Gastroesophageal sphincter (tissue), 4 donors: ENCODE measurements at regions not wholly inside any gene's neighbourhood (a gene's known extent, or its start where the extent isn't known, plus 50 kb on each side); places are given as distances from the start of the nearest gene placed in this dataset.
"Not testable (repeated sequence)": the region's sequence is repeated elsewhere in the genome, so short reads cannot be mapped to it uniquely, and the experiment has no call there.

Source experiments
- ATAC-seq: fragments of 150-250 bp; one replicate; pipeline ENCODE4 v1.9.1; 2016; ENCODE audit warnings: mild to moderate bottlenecking, moderate library complexity
- H3K27ac ChIP-seq, 4 donors: fragments of 200-600 bp; sonication (generic) in 3 of 4; 1 replicate in 3 of 4; 2 replicates in 1 of 4; pipeline ENCODE4 v1.5.1; 2016 to 2019
- H3K27me3 ChIP-seq: fragments of 200-600 bp; sonication (generic); one replicate; pipeline ENCODE4 v1.5.1; 2019
- H3K36me3 ChIP-seq, 2 donors: fragments of 200-600 bp; sonication (generic); one replicate each; pipeline ENCODE4 v1.5.1; 2019; ENCODE audit warnings: control low read depth in 1 of 2
- H3K4me1 ChIP-seq, 3 donors: fragments of 200-600 bp; sonication (generic); 1 replicate in 2 of 3; 2 replicates in 1 of 3; pipeline ENCODE4 v1.5.1; 2016 to 2019; ENCODE audit warnings: control low read depth in 2 of 3
- H3K4me3 ChIP-seq, 2 donors: fragments of 200-600 bp; sonication (generic); one replicate each; pipeline ENCODE4 v1.5.1; 2019; ENCODE audit warnings: mild to moderate bottlenecking in 1 of 2, moderate library complexity in 1 of 2
- H3K9me3 ChIP-seq, 3 donors: fragments of 200-600 bp; sonication (generic); one replicate each; pipeline ENCODE4 v1.5.1; 2017 to 2019; ENCODE audit warnings: control low read depth in 2 of 3
- EP300 ChIP-seq: sonication (generic); formaldehyde crosslinking; IDR thresholded peaks from one replicate; pipeline ENCODE4 v1.6.1; 2017; ENCODE audit warnings: antibody characterized with exemption, mild to moderate bottlenecking
- POLR2A ChIP-seq, 2 donors: fragments of 450-650 bp; IDR thresholded peaks; one replicate each; pipeline ENCODE4 v1.6.1; 2017; ENCODE audit warnings: antibody characterized with exemption in 2 of 2, mild to moderate bottlenecking in 2 of 2, moderate library complexity in 1 of 2
- POLR2AphosphoS5 ChIP-seq: sonication (generic); formaldehyde crosslinking; IDR thresholded peaks from one replicate; pipeline ENCODE4 v1.6.1; 2017; ENCODE audit warnings: antibody characterized with exemption
- WGBS, 2 donors: methylation state at CpG; one replicate each; pipeline ENCODE4 v1.1.5; 2018; ENCODE audit warnings: low coverage in 1 of 2; 5-methylcytosine and 5-hydroxymethylcytosine counted together
- TF ChIP-seq, protein P1 (sequence below), 4 experiments: fragments of 200-600 bp in 2 of 4; fragments of 450-650 bp in 2 of 4; sonication (generic) in 1 of 4; IDR thresholded peaks; one replicate each; pipeline ENCODE4 v1.5.1; 2017 to 2019; ENCODE audit warnings: antibody characterized with exemption in 4 of 4, mild to moderate bottlenecking in 2 of 4, moderate library complexity in 2 of 4

DNA sequence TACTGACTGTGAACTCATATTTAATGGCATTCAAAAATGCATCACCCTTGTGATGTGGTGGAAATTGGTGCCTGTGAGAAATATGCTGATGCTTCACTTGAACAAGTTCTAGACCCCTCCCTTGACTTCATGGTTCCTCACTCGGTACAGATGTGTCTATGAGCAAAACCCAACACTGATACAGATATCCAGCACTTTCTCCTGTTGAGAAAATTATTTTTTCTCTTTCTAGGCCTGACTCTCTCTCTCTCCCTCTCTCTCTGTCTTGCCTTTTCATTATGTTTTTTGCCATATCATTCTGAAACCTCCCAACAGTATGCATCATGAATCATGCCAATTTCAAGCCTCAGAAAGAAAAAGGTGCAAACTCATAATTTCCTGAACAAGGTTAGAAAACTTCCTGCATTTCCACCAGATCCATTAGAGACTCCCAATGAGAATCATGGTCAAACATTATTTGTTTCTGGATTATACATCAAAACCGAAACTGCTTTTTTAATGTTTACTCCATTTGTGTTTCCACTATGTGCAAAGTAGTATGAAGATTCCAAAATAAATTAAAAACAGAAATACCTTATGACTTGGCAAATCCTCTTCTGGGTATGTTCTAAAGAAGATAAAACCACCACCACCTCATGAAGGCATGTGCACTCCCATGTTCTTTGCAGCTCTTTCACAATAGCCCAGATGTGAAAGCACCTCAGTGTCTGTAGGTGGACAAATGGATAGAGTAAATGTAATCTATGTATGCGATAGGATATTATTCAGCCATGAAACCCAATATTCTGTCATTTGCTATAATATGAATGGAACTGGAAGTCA, 543.6 kb downstream of the TMEM121 start:
- H3K27ac ChIP-seq = no peak overlapping the region
- no peaks in the 10 kb centered on the region for H3K9me3 ChIP-seq
- no peaks in the 10 kb centered on the region for H3K36me3 ChIP-seq
- TF ChIP-seq POLR2A (IDR thresholded peaks at IDR 0.05) (no peak), EP300 (no peak), POLR2AphosphoS5 (no peak)
- TF ChIP-seq, protein P1, sequence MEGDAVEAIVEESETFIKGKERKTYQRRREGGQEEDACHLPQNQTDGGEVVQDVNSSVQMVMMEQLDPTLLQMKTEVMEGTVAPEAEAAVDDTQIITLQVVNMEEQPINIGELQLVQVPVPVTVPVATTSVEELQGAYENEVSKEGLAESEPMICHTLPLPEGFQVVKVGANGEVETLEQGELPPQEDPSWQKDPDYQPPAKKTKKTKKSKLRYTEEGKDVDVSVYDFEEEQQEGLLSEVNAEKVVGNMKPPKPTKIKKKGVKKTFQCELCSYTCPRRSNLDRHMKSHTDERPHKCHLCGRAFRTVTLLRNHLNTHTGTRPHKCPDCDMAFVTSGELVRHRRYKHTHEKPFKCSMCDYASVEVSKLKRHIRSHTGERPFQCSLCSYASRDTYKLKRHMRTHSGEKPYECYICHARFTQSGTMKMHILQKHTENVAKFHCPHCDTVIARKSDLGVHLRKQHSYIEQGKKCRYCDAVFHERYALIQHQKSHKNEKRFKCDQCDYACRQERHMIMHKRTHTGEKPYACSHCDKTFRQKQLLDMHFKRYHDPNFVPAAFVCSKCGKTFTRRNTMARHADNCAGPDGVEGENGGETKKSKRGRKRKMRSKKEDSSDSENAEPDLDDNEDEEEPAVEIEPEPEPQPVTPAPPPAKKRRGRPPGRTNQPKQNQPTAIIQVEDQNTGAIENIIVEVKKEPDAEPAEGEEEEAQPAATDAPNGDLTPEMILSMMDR (IDR thresholded peaks at IDR 0.05) = no peak
- ATAC-seq = no peak
- H3K4me1 ChIP-seq = no peaks in the 10 kb centered on the region
- 38 to 50% methylated on average over 3 of the region's 3 CpGs for WGBS, 2 donors
- H3K4me3 ChIP-seq = no peak overlapping the region
- no peaks in the 10 kb centered on the region for H3K27me3 ChIP-seq

DNA sequence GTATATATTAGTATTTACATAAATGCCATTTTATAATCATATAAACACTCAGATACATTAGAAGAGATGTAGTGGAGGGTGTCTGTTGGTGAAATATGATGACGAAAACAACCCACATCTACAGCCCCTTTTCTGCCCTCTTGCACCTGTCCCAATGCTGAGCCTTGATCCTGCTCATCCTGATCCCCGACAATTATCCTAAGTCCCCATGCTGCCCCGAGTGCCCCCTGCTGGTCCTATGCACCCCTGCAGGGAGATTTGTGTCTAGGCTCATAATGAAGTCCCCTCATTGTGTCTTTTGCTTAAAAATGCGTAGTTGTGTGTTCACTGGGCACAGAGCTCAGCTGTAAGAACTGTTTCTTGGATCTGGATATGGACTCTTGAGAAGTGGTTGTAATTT, 554.5 kb downstream of the TMEM121 start:
- Histone ChIP-seq H3K27me3 (no peaks in the 10 kb centered on the region), H3K4me1 (no peaks in the 10 kb centered on the region), H3K4me3 (no peak overlapping the region), H3K36me3 (no peaks in the 10 kb centered on the region), H3K9me3 (no peaks in the 10 kb centered on the region), H3K27ac (no peak overlapping the region)
- no CpG with 5 or more reads among the region's 4 CpGs for WGBS, 2 donors
- TF ChIP-seq POLR2A (IDR thresholded peaks at IDR 0.05) = no peak
- TF ChIP-seq EP300 = no peak
- TF ChIP-seq POLR2AphosphoS5 = no peak
- TF ChIP-seq, protein P1 (IDR thresholded peaks at IDR 0.05) = no peak
- no peak for ATAC-seq

DNA sequence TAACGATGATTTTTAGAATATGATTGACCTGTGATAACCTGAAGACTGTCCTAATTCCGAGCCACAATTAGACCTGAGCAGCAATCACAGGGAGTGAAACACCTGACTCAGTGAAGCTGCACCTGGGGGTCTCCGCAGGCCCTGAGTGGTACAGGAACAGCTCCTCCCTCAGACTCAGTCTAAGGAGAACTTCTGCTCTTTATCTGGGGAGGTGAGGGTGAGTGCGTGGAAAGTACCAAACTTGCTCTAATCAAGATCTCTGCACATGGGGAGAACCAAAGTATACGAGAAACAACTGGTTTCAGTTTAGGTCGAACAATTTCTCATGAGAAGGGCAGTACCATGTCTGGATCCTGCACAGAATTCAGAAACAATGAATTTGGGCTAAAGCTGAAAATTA, 555.3 kb downstream of the TMEM121 start:
- H3K4me1 ChIP-seq, H3K27ac ChIP-seq: not testable (repeated sequence)
- WGBS, 2 donors = 41 to 80% methylated on average over 1 to 3 of the region's 6 CpGs

GRCh38 chr14:106083082-106083481, 556.7 kb downstream of the TMEM121 start:
- Histone ChIP-seq H3K27ac (no peak overlapping the region), H3K4me1 (no peaks in the 10 kb centered on the region), H3K4me3 (no peak overlapping the region), H3K36me3 (no peaks in the 10 kb centered on the region), H3K27me3 (no peaks in the 10 kb centered on the region), H3K9me3 (no peaks in the 10 kb centered on the region)
- 50% methylated on average over 1 of the region's 2 CpGs; no CpG with 5 or more reads in 1 of the 2 donors for WGBS, 2 donors
- TF ChIP-seq, protein P1 (IDR thresholded peaks at IDR 0.05) = no peak
- no peak for TF ChIP-seq POLR2AphosphoS5
- no peak for TF ChIP-seq POLR2A (IDR thresholded peaks at IDR 0.05)
- no peak for TF ChIP-seq EP300
- no peak for ATAC-seq

More for the DNA sequence above, 555.3 kb downstream of the TMEM121 start:
- H3K4me3 ChIP-seq, ATAC-seq, H3K9me3 ChIP-seq, H3K27me3 ChIP-seq, H3K36me3 ChIP-seq: not testable (repeated sequence)

GRCh38 chr14:106087837-106088236, 561.5 kb downstream of the TMEM121 start:
- H3K4me1 ChIP-seq = no peaks in the 10 kb centered on the region
- WGBS, 2 donors = 67% methylated on average over 2 of the region's 8 CpGs; no CpG with 5 or more reads in 1 of the 2 donors
- H3K27me3 ChIP-seq = no peaks in the 10 kb centered on the region
- no peak overlapping the region for H3K27ac ChIP-seq
- TF ChIP-seq, protein P1 (IDR thresholded peaks at IDR 0.05) = no peak
- TF ChIP-seq EP300 (no peak), POLR2AphosphoS5 (no peak), POLR2A (IDR thresholded peaks at IDR 0.05) (no peak)
- no peak overlapping the region for H3K4me3 ChIP-seq
- ATAC-seq = no peak
- H3K36me3 ChIP-seq = no peaks in the 10 kb centered on the region
- H3K9me3 ChIP-seq = no peaks in the 10 kb centered on the region

DNA sequence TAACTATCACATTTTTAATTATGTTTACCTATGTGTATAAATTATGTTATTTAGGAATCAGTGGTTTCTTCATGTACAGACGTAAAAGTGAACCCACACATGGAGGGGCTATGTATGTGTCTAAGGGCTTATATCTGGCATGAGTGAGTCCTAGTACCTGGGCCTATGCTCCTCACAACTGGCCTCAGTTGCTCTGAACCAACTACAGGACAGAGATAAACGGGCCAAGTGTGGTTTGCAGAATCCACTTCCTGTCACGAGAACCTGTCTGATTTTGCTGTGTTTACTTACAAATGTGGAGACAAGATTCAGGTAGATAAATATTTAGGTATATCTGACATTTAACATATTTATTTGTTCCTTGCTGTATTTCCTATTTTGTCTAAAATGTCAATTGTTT, 562.5 kb downstream of the TMEM121 start:
- H3K27ac ChIP-seq, H3K4me3 ChIP-seq, H3K36me3 ChIP-seq, H3K9me3 ChIP-seq, H3K4me1 ChIP-seq, H3K27me3 ChIP-seq, ATAC-seq: not testable (repeated sequence)
- WGBS, 2 donors = 37% methylated on average over 2 of the region's 3 CpGs; no CpG with 5 or more reads in 1 of the 2 donors
